ENCODE measurements at regions not wholly inside any gene's neighbourhood (a gene's known extent, or its start where the extent isn't known, plus 50 kb on each side); places are given as distances from the start of the nearest gene placed in this dataset.

DNA sequence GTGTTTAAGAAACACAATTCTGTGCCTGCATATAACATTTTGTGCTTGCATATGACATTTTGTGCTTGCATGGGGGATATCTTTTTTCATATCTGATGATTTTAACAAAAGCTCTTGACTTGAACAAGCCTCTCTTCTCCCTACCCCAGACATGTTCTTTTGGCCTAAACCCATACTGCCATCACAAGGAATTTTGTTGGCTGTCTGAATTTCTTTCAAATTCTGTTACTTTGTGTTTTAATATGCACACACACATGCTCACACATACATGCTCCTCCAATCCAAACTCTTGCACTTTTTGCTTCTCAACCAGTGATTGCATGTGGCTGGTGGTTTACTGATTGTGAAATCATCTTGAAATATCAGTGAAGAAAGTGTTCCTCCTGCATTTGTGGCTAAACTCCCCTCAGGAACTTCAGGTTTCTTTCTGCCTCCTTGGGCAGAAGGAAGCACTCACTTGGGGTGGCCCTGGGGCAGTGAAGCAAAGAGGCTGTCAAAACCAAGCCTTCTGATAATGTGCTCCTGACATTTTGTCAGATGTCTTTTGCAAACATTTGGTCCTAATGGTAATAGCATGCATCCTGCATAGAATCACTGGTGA, 377.2 kb upstream of the KLF4 start:
- TF ChIP-seq, protein P1, sequence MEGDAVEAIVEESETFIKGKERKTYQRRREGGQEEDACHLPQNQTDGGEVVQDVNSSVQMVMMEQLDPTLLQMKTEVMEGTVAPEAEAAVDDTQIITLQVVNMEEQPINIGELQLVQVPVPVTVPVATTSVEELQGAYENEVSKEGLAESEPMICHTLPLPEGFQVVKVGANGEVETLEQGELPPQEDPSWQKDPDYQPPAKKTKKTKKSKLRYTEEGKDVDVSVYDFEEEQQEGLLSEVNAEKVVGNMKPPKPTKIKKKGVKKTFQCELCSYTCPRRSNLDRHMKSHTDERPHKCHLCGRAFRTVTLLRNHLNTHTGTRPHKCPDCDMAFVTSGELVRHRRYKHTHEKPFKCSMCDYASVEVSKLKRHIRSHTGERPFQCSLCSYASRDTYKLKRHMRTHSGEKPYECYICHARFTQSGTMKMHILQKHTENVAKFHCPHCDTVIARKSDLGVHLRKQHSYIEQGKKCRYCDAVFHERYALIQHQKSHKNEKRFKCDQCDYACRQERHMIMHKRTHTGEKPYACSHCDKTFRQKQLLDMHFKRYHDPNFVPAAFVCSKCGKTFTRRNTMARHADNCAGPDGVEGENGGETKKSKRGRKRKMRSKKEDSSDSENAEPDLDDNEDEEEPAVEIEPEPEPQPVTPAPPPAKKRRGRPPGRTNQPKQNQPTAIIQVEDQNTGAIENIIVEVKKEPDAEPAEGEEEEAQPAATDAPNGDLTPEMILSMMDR (IDR thresholded peaks at IDR 0.05): no peak
- TF ChIP-seq POLR2AphosphoS5 (IDR thresholded peaks at IDR 0.05): no peak

Data from transverse colon (tissue), 4 donors.